Mesenchymal stem cell (in vitro differentiated cells and primary cell): ENCODE measurements at regions not wholly inside any gene's neighbourhood (a gene's known extent, or its start where the extent isn't known, plus 50 kb on each side); places are given as distances from the start of the nearest gene placed in this dataset.
"Not testable (repeated sequence)": the region's sequence is repeated elsewhere in the genome, so short reads cannot be mapped to it uniquely, and the experiment has no call there.

Experiments
- DNase-seq: peaks from one replicate; pipeline ENCODE4 v3.0.0-alpha.2; 2013
- H2AFZ ChIP-seq: one replicate; pipeline ENCODE4 v1.6.1; 2013; ENCODE audit warnings: low read depth, mild to moderate bottlenecking, control low read depth, inconsistent platforms, low read length, moderate library complexity
- H2AK5ac ChIP-seq: 2 replicates; pipeline ENCODE4 v1.6.1; 2013; ENCODE audit warnings: low read length, moderate library complexity, mild to moderate bottlenecking, inconsistent platforms; ENCODE audit not compliant: severe bottlenecking
- H2BK120ac ChIP-seq: one replicate; pipeline ENCODE4 v1.6.1; 2013; ENCODE audit warnings: low read depth, mild to moderate bottlenecking, inconsistent platforms, low read length, moderate library complexity
- H2BK12ac ChIP-seq, 2 experiments: one replicate each; pipeline ENCODE4 v1.6.1; 2013; ENCODE audit warnings: inconsistent platforms in 2 of 2, low read length in 2 of 2, mild to moderate bottlenecking in 2 of 2, moderate library complexity in 2 of 2, control low read depth in 1 of 2
- H2BK15ac ChIP-seq: one replicate; pipeline ENCODE4 v1.6.1; 2013; ENCODE audit warnings: mild to moderate bottlenecking, low read depth, inconsistent platforms; ENCODE audit not compliant: poor library complexity, severe bottlenecking
- H2BK5ac ChIP-seq: 2 replicates; pipeline ENCODE4 v1.6.1; 2013; ENCODE audit warnings: low read depth, mild to moderate bottlenecking, low read length, control low read depth, inconsistent platforms; ENCODE audit not compliant: poor library complexity, severe bottlenecking
- H3K14ac ChIP-seq, 2 experiments: one replicate each; pipeline ENCODE4 v1.6.1; 2013; ENCODE audit warnings: inconsistent platforms in 2 of 2, low read length in 2 of 2, control low read depth in 1 of 2, mild to moderate bottlenecking in 1 of 2, moderate library complexity in 1 of 2
- H3K18ac ChIP-seq, 2 experiments: one replicate each; pipeline ENCODE4 v1.6.1; 2013; ENCODE audit warnings: inconsistent platforms in 2 of 2, low read length in 2 of 2, control low read depth in 1 of 2, low read depth in 1 of 2, mild to moderate bottlenecking in 1 of 2
- H3K23ac ChIP-seq, 2 experiments: one replicate each; pipeline ENCODE4 v1.6.1; 2013; ENCODE audit warnings: inconsistent platforms in 2 of 2, low read length in 2 of 2, mild to moderate bottlenecking in 2 of 2, moderate library complexity in 2 of 2, control low read depth in 1 of 2
- H3K27ac ChIP-seq: 2 replicates; pipeline ENCODE4 v1.5.1; 2013; ENCODE audit warnings: mild to moderate bottlenecking, moderate library complexity, low read length, control low read depth, inconsistent platforms; ENCODE audit not compliant: poor library complexity, severe bottlenecking
- H3K27me3 ChIP-seq, 2 experiments: 2 replicates each; pipeline versions ENCODE4 v1.6.1 to v1.7.0; 2013; ENCODE audit warnings: low read length in 2 of 2, mild to moderate bottlenecking in 2 of 2, moderate library complexity in 2 of 2, control low read depth in 1 of 2, inconsistent platforms in 1 of 2; ENCODE audit not compliant: control insufficient read depth in 1 of 2, insufficient read depth in 1 of 2
- H3K36me3 ChIP-seq, 2 experiments: 2 replicates each; pipeline versions ENCODE4 v1.6.1 to v1.7.0; 2013; ENCODE audit warnings: low read length in 2 of 2, control low read depth in 1 of 2, inconsistent platforms in 1 of 2, low read depth in 1 of 2, mild to moderate bottlenecking in 1 of 2; ENCODE audit not compliant: insufficient read depth in 2 of 2, control insufficient read depth in 1 of 2
- H3K4ac ChIP-seq, 2 experiments: one replicate each; pipeline ENCODE4 v1.6.1; 2013; ENCODE audit warnings: inconsistent platforms in 2 of 2, low read length in 2 of 2, mild to moderate bottlenecking in 2 of 2, moderate library complexity in 2 of 2, control low read depth in 1 of 2, low read depth in 1 of 2
- H3K4me1 ChIP-seq: 2 replicates; pipeline ENCODE4 v1.6.1; 2013; ENCODE audit warnings: low read depth, low read length, control low read depth; ENCODE audit not compliant: control insufficient read depth, insufficient read depth
- H3K4me2 ChIP-seq: 2 replicates; pipeline ENCODE4 v1.6.1; 2013; ENCODE audit warnings: low read length, mild to moderate bottlenecking, inconsistent platforms; ENCODE audit not compliant: poor library complexity, severe bottlenecking
- H3K4me3 ChIP-seq, 2 experiments: 2 replicates each; pipeline versions ENCODE4 v1.5.1 to v1.7.0; 2013; ENCODE audit warnings: low read length in 2 of 2, mild to moderate bottlenecking in 2 of 2, control low read depth in 1 of 2, low read depth in 1 of 2; ENCODE audit not compliant: insufficient read depth in 1 of 2
- H3K79me1 ChIP-seq: replicated peaks from 2 replicates; pipeline ENCODE4 v1.6.1; 2013; ENCODE audit warnings: mild to moderate bottlenecking, control low read depth, low read length, inconsistent platforms; ENCODE audit not compliant: poor library complexity, severe bottlenecking
- H3K9ac ChIP-seq: 2 replicates; pipeline ENCODE4 v1.7.0; 2013; ENCODE audit warnings: mild to moderate bottlenecking, low read length, moderate library complexity
- H3K9me3 ChIP-seq: 2 replicates; pipeline ENCODE4 v1.7.0; 2013; ENCODE audit warnings: mild to moderate bottlenecking, low read length; ENCODE audit not compliant: control insufficient read depth
- H4K8ac ChIP-seq: one replicate; pipeline ENCODE4 v1.6.1; 2013; ENCODE audit warnings: inconsistent platforms, mild to moderate bottlenecking, low read length, moderate library complexity
- H4K91ac ChIP-seq: one replicate; pipeline ENCODE4 v1.6.1; 2013; ENCODE audit warnings: mild to moderate bottlenecking, low read length, inconsistent platforms
- WGBS: methylation state at CpG from one replicate; pipeline ENCODE4 v1.1.7; 2013; ENCODE audit warnings: mixed read lengths; 5-methylcytosine and 5-hydroxymethylcytosine counted together

DNA sequence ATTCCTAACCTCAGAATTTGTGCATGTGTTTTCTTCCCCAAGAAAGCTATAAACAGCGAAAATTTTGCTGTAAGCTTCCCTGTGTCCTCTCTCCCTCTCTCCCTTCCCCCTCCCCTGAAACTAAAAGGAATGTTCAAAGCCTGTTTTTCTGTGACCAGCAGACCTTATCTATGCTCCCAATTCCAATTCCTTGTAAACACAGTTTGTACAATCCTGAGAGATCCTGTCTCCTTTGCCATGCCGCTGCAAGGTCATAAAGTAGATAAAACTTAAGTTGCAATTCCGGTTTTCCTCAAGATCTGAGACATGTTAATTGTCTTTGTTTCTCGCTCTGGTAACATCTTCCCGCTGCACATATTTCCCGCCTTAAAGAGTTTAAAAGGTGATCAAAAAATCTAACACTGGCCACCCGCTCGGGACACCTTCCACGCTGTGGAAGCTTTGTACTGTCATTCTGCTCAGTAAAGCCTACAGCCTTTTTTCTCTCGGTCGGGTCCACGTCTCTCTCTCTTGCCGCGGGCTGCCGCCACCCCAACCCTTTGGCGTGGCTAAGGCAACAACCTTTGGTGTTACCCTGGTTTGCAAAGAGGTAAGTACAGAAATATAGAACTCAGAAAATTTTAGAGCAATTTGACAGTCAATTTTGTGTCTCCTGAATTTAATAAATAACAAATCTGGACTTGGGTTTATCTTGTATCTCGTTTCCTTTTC, 793.9 kb upstream of the GRM7 start:
- H3K14ac ChIP-seq, H3K23ac ChIP-seq, H3K4me1 ChIP-seq, H2AFZ ChIP-seq, H2BK120ac ChIP-seq, H3K9ac ChIP-seq, DNase-seq, H3K4me2 ChIP-seq, H3K27ac ChIP-seq, H4K8ac ChIP-seq, H2BK5ac ChIP-seq, H3K18ac ChIP-seq, H4K91ac ChIP-seq, H3K9me3 ChIP-seq, H2BK15ac ChIP-seq, H3K36me3 ChIP-seq, H3K4me3 ChIP-seq, H3K79me1 ChIP-seq, H3K4ac ChIP-seq, H2BK12ac ChIP-seq, H3K27me3 ChIP-seq, H2AK5ac ChIP-seq: not testable (repeated sequence)
- WGBS, result 41% methylated on average over 9 of the region's 17 CpGs

DNA sequence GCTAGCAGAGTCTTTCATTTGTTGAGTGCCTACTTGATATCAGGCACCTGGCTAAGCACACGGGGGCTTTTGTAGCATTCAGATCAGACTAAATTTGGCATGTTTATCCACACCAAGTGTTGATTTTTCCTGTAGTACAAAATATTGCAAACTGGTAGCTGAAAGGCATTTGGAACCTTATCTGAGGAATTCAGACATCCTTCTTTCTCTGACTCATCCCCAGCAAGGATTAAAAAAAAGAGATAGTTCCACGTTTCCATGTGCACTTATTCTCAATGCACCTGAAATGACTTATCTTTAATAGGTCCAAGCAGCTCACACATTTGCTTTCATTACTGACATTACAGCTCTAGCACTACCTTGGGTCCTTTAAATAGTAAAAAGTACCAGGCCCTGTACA, 786.0 kb upstream of the GRM7 start:
- H3K18ac ChIP-seq, result no peak overlapping the region
- WGBS, result 57% methylated on average over 2 of the region's 2 CpGs
- no peak overlapping the region for H3K23ac ChIP-seq
- H2BK15ac ChIP-seq, result no peak overlapping the region
- H3K4me1 ChIP-seq, result no peaks in the 10 kb centered on the region
- no peak overlapping the region for H3K9ac ChIP-seq
- no peak overlapping the region for H2AK5ac ChIP-seq
- H3K4ac ChIP-seq, result no peak overlapping the region
- H3K4me2 ChIP-seq, result no peak overlapping the region
- no peak overlapping the region for H4K8ac ChIP-seq
- no peak overlapping the region for H2BK12ac ChIP-seq
- H3K14ac ChIP-seq, result no peak overlapping the region
- H2BK5ac ChIP-seq, result no peak overlapping the region
- no peak overlapping the region for H2BK120ac ChIP-seq
- no peaks in the 10 kb centered on the region for H3K36me3 ChIP-seq
- no peak overlapping the region for H3K27ac ChIP-seq
- H2AFZ ChIP-seq, result no peak overlapping the region
- no peaks in the 10 kb centered on the region for H3K79me1 ChIP-seq
- no peak overlapping the region for H3K4me3 ChIP-seq
- no peak overlapping the region for H4K91ac ChIP-seq
- H3K9me3 ChIP-seq, result peaks cover 10% of the 10 kb centered on the region
- DNase-seq, result no peak
- H3K27me3 ChIP-seq, result no peaks in the 10 kb centered on the region

DNA sequence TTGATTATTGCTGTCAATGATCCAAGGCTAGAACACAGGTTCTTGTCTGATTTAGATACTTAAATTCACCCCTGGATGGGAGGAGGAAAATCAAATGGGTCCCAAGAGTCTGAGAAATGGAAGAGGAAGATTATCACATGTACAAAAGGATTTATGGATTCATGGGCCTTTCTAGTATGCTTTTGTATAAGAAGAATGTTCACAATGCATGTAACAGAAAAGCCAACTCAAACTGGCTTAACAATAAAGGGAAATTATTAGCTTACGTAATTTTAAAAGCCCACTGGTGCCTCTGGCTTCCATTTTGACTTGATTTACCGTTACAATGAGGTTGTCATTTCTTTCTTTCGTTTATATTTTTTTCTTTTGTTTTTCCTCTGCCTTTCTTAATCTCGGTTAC, 782.5 kb upstream of the GRM7 start:
- Histone ChIP-seq H2AK5ac (no peak overlapping the region), H3K14ac (no peak overlapping the region), H2BK12ac (no peak overlapping the region), H2AFZ (no peak overlapping the region), H3K23ac (no peak overlapping the region), H2BK5ac (no peak overlapping the region), H3K18ac (no peak overlapping the region), H3K9ac (no peak overlapping the region), H4K91ac (no peak overlapping the region), H3K79me1 (no peaks in the 10 kb centered on the region), H3K9me3 (peaks cover 10% of the 10 kb centered on the region), H3K27ac (no peak overlapping the region), H2BK15ac (no peak overlapping the region), H3K4me1 (no peaks in the 10 kb centered on the region), H3K36me3 (no peaks in the 10 kb centered on the region), H2BK120ac (no peak overlapping the region), H3K4me2 (no peak overlapping the region), H4K8ac (no peak overlapping the region), H3K27me3 (no peaks in the 10 kb centered on the region), H3K4me3 (no peak overlapping the region), H3K4ac (no peak overlapping the region)
- WGBS, result 72% methylated on average over 4 of the region's 4 CpGs
- no peak for DNase-seq

DNA sequence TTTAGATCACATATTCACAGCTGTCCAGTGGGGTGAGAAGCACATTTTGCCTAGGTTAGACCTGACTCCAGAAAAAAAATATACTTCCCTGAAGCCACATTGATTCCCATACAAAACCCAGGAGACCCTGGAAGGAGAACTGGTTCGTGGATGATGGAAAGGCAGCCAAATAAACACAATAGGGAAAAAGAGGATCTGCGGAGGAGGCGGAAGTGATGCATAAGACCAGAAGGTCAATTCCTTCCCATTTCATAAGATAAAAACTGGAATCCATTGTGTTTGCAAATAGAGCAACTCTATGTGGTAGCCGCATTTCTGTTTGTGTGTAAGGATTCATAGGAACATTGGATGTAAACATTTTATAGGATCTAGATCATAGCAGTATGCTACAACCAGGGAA, 781.9 kb upstream of the GRM7 start:
- H3K4me1 ChIP-seq, result no peaks in the 10 kb centered on the region
- no peak overlapping the region for H2AFZ ChIP-seq
- H2BK15ac ChIP-seq, result no peak overlapping the region
- H3K4me3 ChIP-seq, result no peak overlapping the region
- H3K23ac ChIP-seq, result no peak overlapping the region
- H3K79me1 ChIP-seq, result no peaks in the 10 kb centered on the region
- no peak for DNase-seq
- no peak overlapping the region for H2BK5ac ChIP-seq
- no peak overlapping the region for H3K9ac ChIP-seq
- H2AK5ac ChIP-seq, result no peak overlapping the region
- H3K9me3 ChIP-seq, result peaks cover 10% of the 10 kb centered on the region
- no peak overlapping the region for H4K8ac ChIP-seq
- H3K14ac ChIP-seq, result no peak overlapping the region
- H3K4ac ChIP-seq, result no peak overlapping the region
- no peaks in the 10 kb centered on the region for H3K36me3 ChIP-seq
- WGBS, result 81% methylated on average over 3 of the region's 4 CpGs
- no peak overlapping the region for H3K27ac ChIP-seq
- H2BK120ac ChIP-seq, result no peak overlapping the region
- no peak overlapping the region for H3K4me2 ChIP-seq
- no peak overlapping the region for H2BK12ac ChIP-seq
- H4K91ac ChIP-seq, result no peak overlapping the region
- no peaks in the 10 kb centered on the region for H3K27me3 ChIP-seq
- no peak overlapping the region for H3K18ac ChIP-seq
